ENCODE measurements at regions not wholly inside any gene's neighbourhood (a gene's known extent, or its start where the extent isn't known, plus 50 kb on each side); places are given as distances from the start of the nearest gene placed in this dataset.
"Not testable (repeated sequence)": the region's sequence is repeated elsewhere in the genome, so short reads cannot be mapped to it uniquely, and the experiment has no call there.

DNA sequence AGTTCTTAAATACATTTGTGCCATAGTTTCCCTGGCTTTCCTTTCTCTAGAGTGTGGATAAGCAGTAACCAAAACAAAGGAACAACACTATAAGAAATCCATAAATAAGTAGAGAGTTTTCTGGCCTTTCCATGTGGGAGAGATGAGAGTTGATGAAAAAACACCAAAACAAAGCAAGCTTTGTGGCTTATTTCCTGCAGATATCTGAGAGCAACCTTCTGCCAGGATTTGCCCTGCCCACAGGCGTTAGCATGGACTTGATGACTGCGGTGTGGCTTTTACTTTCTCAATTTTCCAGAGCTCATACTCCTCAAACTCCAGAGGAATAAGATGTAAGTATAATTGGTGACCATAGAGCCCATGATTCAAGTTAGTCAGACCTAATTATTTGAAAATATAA lies 194.9 kb downstream of the RAP2B start:
- no peak overlapping the region for H3K4me3 ChIP-seq (ENCODE audit: low read depth, low read length)
- in situ Hi-C loops (cut with HindIII; ENCODE audit: low sequenced_read_pairs): no loop called here
- no peak for DNase-seq (ENCODE audit: low read depth)
- TF ChIP-seq, protein P1, sequence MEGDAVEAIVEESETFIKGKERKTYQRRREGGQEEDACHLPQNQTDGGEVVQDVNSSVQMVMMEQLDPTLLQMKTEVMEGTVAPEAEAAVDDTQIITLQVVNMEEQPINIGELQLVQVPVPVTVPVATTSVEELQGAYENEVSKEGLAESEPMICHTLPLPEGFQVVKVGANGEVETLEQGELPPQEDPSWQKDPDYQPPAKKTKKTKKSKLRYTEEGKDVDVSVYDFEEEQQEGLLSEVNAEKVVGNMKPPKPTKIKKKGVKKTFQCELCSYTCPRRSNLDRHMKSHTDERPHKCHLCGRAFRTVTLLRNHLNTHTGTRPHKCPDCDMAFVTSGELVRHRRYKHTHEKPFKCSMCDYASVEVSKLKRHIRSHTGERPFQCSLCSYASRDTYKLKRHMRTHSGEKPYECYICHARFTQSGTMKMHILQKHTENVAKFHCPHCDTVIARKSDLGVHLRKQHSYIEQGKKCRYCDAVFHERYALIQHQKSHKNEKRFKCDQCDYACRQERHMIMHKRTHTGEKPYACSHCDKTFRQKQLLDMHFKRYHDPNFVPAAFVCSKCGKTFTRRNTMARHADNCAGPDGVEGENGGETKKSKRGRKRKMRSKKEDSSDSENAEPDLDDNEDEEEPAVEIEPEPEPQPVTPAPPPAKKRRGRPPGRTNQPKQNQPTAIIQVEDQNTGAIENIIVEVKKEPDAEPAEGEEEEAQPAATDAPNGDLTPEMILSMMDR (IDR thresholded peaks at IDR 0.05; ENCODE audit: low read depth, low read length, missing control alignments): no peak

DNA sequence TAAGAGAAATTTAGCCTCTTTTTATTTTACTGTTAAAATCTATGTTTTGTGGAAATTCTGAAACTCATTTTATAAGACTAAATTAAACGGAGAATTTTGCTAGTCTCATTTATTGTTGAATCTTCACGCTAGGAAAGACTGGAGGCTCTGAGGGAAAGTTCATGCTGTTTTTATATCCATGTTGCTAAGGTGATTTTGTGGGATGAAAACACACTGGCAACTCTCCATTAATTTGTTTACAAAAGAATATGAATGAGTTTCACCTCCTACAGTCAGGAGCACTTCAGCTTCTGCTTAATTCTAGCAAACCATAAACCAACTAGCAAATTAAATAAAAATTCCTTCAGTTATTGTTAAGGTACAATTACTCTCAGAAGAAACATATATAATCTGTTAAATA lies 195.4 kb downstream of the RAP2B start:
- no peak overlapping the region for H3K4me3 ChIP-seq (ENCODE audit: low read depth, low read length)
- DNase-seq (ENCODE audit: low read depth): peak; percentile 54
- TF ChIP-seq, protein P1 (IDR thresholded peaks at IDR 0.05; ENCODE audit: low read depth, low read length, missing control alignments): no peak
- in situ Hi-C loops (cut with HindIII; ENCODE audit: low sequenced_read_pairs): no loop called here

DNA sequence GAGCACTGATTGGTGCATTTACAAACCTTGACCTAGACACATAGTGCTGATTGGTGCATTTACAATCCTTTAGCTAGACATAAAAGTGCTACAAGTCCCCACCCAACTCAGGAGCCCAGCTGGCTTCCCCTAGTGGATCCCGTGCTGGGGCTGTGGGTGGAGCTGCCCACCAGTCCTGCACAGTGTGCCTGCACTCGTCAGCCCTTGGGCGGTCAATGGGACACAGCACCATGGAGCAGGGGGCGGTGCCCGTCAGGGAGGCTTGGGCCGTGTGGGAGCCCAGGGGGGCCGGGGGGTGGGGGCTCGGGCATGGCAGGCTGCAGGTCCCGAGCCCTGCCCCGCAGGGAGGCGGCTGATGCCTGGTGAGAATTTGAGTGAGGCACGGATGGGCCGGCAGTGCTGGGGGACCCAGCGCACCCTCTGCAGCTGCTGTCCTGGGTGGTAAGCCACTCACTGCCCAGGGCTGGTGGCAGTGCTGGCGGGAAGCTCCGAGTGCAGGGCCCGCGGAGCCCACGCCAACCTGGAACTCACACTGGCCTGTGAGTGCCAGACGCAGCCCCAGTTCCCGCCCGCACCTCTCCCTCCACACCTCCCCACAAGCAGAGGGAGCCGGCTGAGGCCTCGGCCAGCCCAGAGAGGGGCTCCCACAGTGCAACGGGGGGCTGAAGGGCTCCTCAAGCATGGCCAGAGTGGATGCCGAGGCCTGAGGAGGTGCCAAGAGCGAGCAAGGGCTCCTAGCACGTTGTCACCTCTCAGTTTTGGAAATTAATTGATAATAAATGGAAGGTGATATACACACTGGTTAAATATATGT lies 207.7 kb downstream of the RAP2B start:
- DNase-seq (ENCODE audit: low read depth): no peak
- no peak overlapping the region for H3K4me3 ChIP-seq (ENCODE audit: low read depth, low read length)
- in situ Hi-C loops (cut with HindIII; ENCODE audit: low sequenced_read_pairs): no loop called here
- TF ChIP-seq, protein P1 (IDR thresholded peaks at IDR 0.05; ENCODE audit: low read depth, low read length, missing control alignments): no peak

DNA sequence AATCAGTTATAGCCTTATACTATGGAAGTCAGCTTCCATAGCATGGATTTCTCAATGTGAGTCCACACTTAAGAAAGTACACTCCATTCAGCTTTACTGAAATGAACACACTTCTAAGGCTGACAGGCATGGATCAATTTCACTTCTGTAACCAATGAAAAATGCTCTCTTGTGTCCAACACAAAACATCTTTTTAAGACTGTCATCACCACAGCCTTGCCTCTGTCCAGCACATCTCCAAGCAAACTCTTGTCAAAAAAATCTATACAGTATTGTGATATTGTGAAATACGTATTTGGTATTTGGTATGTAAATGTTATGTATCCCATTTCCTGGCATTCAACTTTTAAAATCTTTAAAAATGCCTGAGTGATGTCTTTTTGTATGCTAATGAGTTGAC lies 208.7 kb downstream of the RAP2B start:
- DNase-seq (ENCODE audit: low read depth): no peak
- no peak overlapping the region for H3K4me3 ChIP-seq (ENCODE audit: low read depth, low read length)
- TF ChIP-seq, protein P1 (IDR thresholded peaks at IDR 0.05; ENCODE audit: low read depth, low read length, missing control alignments): no peak
- in situ Hi-C loops (cut with HindIII; ENCODE audit: low sequenced_read_pairs): no loop called here

DNA sequence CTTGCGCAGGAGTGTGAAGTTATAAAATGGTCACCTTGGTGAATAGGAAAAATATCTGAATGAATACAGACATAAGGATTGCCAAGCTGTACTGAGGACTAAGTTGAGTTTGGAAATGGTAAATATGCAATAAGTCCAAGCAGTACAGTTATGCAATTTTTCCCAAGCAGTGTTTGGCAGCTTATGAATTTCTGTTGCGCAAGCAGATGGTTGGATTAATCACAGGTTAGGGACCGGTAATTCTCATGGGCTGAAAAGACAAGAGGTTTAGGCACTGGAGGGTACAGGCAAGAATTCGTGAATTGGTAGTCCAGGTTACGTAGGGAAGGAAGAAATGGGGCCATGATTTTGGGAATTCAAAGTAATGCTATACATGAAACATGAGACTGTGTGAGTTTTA lies 210.3 kb downstream of the RAP2B start:
- DNase-seq (ENCODE audit: low read depth): peak; percentile 15
- in situ Hi-C loops (cut with HindIII; ENCODE audit: low sequenced_read_pairs): no loop called here
- no peak overlapping the region for H3K4me3 ChIP-seq (ENCODE audit: low read depth, low read length)
- TF ChIP-seq, protein P1 (IDR thresholded peaks at IDR 0.05; ENCODE audit: low read depth, low read length, missing control alignments): no peak

DNA sequence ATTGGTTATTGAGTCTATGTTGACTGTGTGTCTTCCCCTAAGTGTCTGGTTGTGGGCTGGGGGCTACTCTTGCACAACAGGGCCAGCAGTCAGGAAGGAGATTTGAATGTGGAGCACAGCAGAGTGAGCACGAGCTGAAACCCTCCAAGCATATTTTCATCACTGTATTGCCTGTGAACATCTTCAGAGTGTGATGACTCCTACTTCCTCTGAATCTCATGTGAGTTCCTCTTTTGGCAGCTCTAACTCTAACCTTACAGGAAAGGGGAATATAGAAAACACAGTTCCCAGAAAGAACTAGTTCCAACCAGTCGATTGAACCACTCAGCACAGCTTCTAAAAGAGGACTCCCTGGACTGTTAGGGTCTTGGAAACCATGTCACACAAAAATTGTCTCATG lies 211.6 kb downstream of the RAP2B start:
- no peak overlapping the region for H3K4me3 ChIP-seq (ENCODE audit: low read depth, low read length)
- no peak for DNase-seq (ENCODE audit: low read depth)
- in situ Hi-C loops (cut with HindIII; ENCODE audit: low sequenced_read_pairs): no loop called here
- TF ChIP-seq, protein P1 (IDR thresholded peaks at IDR 0.05; ENCODE audit: low read depth, low read length, missing control alignments): no peak

DNA sequence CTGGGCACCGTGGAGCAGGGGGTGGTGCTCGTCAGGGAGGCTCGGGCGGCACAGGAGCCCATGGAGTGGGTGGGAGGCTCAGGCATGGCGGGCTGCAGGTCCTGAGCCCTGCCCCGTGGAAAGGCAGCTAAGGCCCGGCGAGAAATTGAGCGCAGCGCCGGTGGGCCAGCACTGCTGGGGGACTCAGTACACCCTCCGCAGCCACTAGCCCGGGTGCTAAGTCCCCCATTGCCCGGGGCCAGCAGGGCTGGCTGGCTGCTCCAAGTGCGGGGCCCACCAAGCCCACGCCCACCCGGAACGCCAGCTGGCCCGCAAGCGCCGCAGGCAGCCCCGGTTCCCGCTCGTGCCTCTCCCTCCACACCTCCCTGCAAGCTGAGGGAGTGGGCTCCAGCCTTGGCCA lies 216.3 kb downstream of the RAP2B start:
- DNase-seq (ENCODE audit: low read depth); H3K4me3 ChIP-seq (ENCODE audit: low read depth, low read length); in situ Hi-C loops (cut with HindIII; ENCODE audit: low sequenced_read_pairs): not testable (repeated sequence)

All from astrocyte of the cerebellum (primary cell).